ENCODE measurements at regions not wholly inside any gene's neighbourhood (a gene's known extent, or its start where the extent isn't known, plus 50 kb on each side); places are given as distances from the start of the nearest gene placed in this dataset.

DNA sequence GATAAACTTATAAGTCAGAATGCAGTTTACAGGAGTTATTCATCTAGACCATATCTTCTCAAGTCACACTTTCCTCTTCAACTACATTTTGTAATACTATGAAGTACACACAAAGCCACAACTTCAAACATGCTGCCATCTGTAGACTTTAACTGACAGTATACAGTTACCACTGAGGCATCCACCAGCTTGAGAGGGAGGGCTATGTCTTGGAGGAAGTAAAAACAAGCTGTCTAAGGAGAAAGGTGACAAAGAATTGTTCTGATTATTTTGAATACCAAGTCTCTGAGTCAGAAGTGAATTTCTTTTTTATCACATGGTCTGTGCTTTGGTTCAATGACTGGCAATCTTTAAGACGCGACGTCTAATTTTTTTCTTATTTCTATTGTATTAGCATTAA is 97.6 kb upstream of the CDH10 start:
- TF ChIP-seq, protein P1, sequence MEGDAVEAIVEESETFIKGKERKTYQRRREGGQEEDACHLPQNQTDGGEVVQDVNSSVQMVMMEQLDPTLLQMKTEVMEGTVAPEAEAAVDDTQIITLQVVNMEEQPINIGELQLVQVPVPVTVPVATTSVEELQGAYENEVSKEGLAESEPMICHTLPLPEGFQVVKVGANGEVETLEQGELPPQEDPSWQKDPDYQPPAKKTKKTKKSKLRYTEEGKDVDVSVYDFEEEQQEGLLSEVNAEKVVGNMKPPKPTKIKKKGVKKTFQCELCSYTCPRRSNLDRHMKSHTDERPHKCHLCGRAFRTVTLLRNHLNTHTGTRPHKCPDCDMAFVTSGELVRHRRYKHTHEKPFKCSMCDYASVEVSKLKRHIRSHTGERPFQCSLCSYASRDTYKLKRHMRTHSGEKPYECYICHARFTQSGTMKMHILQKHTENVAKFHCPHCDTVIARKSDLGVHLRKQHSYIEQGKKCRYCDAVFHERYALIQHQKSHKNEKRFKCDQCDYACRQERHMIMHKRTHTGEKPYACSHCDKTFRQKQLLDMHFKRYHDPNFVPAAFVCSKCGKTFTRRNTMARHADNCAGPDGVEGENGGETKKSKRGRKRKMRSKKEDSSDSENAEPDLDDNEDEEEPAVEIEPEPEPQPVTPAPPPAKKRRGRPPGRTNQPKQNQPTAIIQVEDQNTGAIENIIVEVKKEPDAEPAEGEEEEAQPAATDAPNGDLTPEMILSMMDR (conservative IDR thresholded peaks at IDR 0.05; ENCODE audit: low read depth, low read length): no peak
- no peak for TF ChIP-seq EZH2 (IDR thresholded peaks at IDR 0.05; ENCODE audit: borderline replicate concordance, low read depth, low read length, poor library complexity, severe bottlenecking)

Measured in A673 (cell line).